GM12891 (cell line): ENCODE measurements at regions not wholly inside any gene's neighbourhood (a gene's known extent, or its start where the extent isn't known, plus 50 kb on each side); places are given as distances from the start of the nearest gene placed in this dataset.

Source experiments
- DNase-seq: peaks from one replicate; pipeline ENCODE4 v3.0.0; 2011; ENCODE audit warnings: low spot score; ENCODE audit not compliant: insufficient read length
- FAIRE-seq: peaks from 2 replicates; lab custom pipeline; 2011; peaks lifted over from hg19 to GRCh38; lab: Jason Lieb, UNC
- PAX5 ChIP-seq: IDR thresholded peaks from 2 replicates; pipeline ENCODE4 v1.6.1; 2011; ENCODE audit warnings: low read length, moderate library complexity, mild to moderate bottlenecking; ENCODE audit not compliant: insufficient read depth, severe bottlenecking
- POLR2A ChIP-seq: IDR thresholded peaks from 2 replicates; pipeline ENCODE4 v1.6.1; 2011; ENCODE audit warnings: low read depth, low read length, control low read depth
- POLR2AphosphoS5 ChIP-seq: IDR thresholded peaks from 2 replicates; pipeline ENCODE4 v1.6.1; 2011; ENCODE audit warnings: low read depth, low read length, control low read depth
- POU2F2 ChIP-seq: IDR thresholded peaks from 2 replicates; pipeline ENCODE4 v1.6.1; 2011; ENCODE audit warnings: low read depth, mild to moderate bottlenecking, control low read depth, low read length, moderate library complexity
- SPI1 ChIP-seq: IDR thresholded peaks from 2 replicates; pipeline ENCODE4 v1.6.1; 2011; ENCODE audit warnings: low read depth, low read length, control low read depth
- TAF1 ChIP-seq: IDR thresholded peaks from 2 replicates; pipeline ENCODE4 v1.6.1; 2011; ENCODE audit warnings: low read depth, low read length, control low read depth

- DNase-seq (no peak), FAIRE-seq (no peak)
- TF ChIP-seq POU2F2 (no peak), SPI1 (no peak), POLR2AphosphoS5 (no peak), POLR2A (no peak), TAF1 (no peak), PAX5 (no peak)
Measured at GRCh38 chr4:52311464-52312125, 260.5 kb downstream of the SPATA18 start.

DNA sequence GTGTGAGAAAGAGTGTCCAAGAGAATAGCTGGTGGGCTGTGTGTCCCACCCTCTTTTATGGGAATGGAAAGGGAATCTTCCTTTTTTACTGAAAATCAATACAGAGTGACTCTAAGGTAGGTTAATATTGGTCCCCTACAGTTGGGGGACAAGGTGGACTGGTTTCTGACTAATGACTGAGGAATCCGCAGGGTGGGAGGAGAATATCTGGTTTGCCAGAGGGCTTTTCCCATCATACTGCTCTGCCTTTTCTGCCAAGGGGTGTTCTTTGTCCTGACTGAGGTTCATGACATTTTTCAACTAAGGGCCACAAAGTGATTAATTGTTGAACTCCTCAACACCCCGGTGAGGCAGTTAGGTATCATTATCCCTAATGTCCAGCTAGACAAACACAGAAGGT lies 261.6 kb downstream of the SPATA18 start:
- TF ChIP-seq POLR2AphosphoS5 = no peak
- TF ChIP-seq TAF1 = no peak
- TF ChIP-seq POLR2A = no peak
- TF ChIP-seq SPI1 = no peak
- TF ChIP-seq PAX5 = no peak
- no peak for TF ChIP-seq POU2F2
- FAIRE-seq = no peak
- DNase-seq = no peak

DNA sequence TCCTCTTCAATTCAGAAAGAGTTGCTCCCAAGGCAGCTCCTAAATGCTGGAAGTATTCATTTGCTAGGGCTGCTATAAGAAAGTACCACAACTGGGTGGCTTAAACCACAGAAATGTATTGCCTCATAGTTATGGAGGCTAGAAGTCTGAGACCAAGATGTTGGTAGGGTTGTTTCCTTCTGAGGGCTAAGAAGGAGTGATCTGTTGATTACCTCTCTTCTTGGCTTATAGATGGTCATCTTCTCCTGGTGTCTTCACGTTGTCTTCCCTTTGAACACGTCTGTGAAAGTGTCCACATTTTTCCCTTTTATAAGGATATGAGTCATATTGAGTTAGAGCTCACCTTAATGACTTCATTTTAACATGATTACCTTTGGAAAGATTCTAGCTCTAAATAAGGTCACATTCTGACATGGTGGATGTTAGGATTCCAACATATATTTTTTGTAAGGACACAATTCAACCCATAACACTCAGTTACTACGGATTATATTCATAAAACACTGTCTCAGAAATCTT lies 266.3 kb downstream of the SPATA18 start:
- no peak for FAIRE-seq
- no peak for TF ChIP-seq POU2F2
- no peak for TF ChIP-seq PAX5
- no peak for TF ChIP-seq POLR2A
- no peak for TF ChIP-seq SPI1
- TF ChIP-seq POLR2AphosphoS5 = no peak
- TF ChIP-seq TAF1 = no peak

GRCh38 chr4:52317981-52318380 lies 266.9 kb downstream of the SPATA18 start:
- no peak for TF ChIP-seq TAF1
- TF ChIP-seq POU2F2 = peak; percentile 66; the same call in 1 of the 2 replicates
- FAIRE-seq = no peak

More for the DNA sequence above, 266.3 kb downstream of the SPATA18 start:
- no peak for DNase-seq

DNA sequence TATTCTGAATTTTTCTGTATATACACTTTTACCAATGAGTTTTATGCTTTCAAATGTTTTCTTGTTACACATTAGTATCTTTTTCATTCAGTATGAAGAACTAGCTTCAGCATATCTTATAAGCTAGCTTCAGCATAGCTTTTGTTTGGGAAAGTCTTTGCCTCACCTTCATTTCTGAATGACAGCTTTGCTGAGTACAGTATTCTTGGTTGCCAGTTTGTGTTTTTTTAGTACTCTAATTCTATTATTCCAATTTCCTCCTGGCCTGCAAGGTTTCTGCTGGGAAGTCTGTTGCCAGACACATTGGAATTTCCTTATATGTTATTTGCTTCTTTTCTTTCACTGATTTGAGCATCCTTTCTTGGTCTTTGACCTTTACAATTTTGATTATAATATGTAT lies 278.8 kb downstream of the SPATA18 start:
- no peak for DNase-seq
- FAIRE-seq = no peak
- TF ChIP-seq POLR2AphosphoS5 = no peak
- TF ChIP-seq POU2F2 = no peak
- no peak for TF ChIP-seq SPI1

More at GRCh38 chr4:52317981-52318380, 266.9 kb downstream of the SPATA18 start:
- DNase-seq = no peak

DNA sequence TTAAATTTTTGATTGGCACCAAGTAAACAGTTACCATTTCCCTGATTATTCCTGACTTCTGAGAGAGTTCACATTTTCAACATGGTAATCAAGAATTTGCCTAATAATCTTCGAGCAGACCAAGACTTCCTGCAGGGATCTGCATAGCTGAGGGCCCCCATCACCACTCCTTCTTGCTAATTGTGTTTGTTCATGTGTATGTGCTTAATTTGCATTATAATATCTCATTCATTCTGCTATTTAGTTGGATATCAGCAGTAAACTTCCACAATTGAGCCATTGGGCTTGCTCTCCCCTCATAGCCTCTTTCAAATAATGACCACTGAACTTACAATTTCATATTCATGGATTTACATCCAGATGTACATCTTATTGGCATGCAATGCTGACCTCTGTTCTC lies 292.5 kb downstream of the SPATA18 start:
- TF ChIP-seq POLR2A = no peak
- no peak for TF ChIP-seq TAF1
- TF ChIP-seq PAX5 = no peak
- no peak for TF ChIP-seq SPI1
- TF ChIP-seq POU2F2 = no peak
- TF ChIP-seq POLR2AphosphoS5 = no peak
- no peak for FAIRE-seq
- DNase-seq = no peak

DNA sequence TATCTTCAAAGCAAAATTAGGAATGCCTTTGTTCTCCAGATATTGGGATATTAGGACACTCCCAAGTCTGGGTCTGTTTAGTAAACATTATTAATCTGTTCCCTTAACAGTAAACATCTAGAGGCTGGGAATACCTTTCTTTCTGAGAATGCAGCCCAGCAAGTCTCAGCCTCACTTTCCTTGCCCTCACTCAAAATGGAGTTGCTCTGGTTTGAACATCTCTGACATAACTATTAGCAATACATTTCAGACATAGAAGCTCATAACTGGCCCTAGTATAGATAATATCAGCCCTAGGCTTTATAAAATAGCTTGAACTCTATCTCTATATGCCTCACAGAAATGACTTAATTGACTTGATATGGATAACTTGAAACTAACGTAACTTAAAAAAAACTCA lies 299.8 kb downstream of the SPATA18 start:
- FAIRE-seq (no peak), DNase-seq (no peak)
- TF ChIP-seq POLR2A (no peak), POLR2AphosphoS5 (no peak), POU2F2 (no peak), SPI1 (no peak), TAF1 (no peak), PAX5 (no peak)

DNA sequence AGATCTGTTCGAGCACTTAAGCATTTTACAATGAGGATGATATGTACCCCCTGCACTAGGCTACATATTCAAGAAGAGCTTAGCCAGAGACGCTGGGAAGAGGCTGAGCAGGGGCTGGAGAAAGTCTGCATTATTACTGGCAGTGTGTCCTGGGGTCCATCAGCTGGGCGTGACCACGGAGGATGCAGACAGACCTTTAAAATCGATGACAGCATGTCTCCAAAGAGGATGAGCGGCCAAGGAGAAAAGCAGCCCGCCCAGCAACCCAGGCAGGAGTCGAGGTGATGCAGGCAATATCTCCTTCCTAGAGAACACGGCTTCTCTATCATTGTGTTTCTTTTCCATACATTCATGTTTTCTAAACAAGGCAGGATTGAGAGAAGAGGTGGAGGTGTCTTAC lies 300.7 kb downstream of the USP46 start:
- no peak for TF ChIP-seq TAF1

DNA sequence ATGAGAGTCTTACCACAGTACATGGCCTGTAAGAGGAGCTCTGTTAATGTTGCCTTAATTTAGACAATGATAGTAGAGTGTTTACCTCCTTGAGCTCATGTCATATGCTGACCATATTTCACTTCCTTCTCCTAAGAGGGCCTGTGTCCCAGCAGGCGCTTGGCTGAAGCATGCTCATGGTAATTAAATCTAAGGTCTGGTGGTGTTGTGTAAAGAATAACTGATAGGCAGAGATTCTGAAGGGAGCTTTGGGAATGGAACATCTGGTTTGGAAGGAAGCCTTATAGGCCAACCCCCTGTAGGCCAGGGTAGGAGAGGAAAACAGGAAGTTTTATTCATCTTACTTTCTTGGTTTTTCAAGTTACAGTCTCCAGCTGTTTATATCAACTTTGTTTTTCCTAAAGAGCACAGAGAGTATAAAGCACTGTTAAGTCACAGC lies 300.2 kb downstream of the USP46 start:
- TF ChIP-seq POLR2A = no peak
- no peak for TF ChIP-seq TAF1
- no peak for TF ChIP-seq POU2F2
- no peak for TF ChIP-seq POLR2AphosphoS5
- no peak for TF ChIP-seq PAX5
- no peak for TF ChIP-seq SPI1
- no peak for FAIRE-seq
- DNase-seq = no peak

More for the DNA sequence above, 300.7 kb downstream of the USP46 start:
- DNase-seq (no peak), FAIRE-seq (no peak)

DNA sequence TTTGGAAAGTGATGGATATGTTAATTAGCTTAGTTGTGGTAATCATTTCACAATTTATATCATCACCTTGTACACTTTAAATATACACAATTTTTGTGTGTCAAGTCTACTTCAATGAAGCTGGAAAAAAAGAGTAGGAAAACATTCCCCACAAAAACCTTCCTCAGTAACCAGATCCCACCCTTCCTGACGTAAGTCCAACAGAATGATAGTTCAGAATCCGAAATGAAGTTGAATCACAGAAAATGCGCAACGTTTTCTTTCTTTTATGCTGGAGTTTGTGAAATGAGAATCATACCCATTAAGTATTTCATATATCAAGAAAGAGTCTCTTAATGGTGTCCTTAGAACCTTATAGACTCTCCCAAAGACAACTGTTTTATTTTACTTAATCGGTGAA lies 292.9 kb downstream of the USP46 start:
- DNase-seq (no peak), FAIRE-seq (no peak)
- TF ChIP-seq POU2F2 (no peak), POLR2AphosphoS5 (no peak), PAX5 (no peak), TAF1 (no peak), POLR2A (no peak), SPI1 (no peak)
